ENCODE measurements at regions not wholly inside any gene's neighbourhood (a gene's known extent, or its start where the extent isn't known, plus 50 kb on each side); places are given as distances from the start of the nearest gene placed in this dataset.

GRCh38 chr15:96053781-96054428 is 276.6 kb upstream of the NR2F2 start:
- Histone ChIP-seq H3K4me3 (replicated peaks in 1 of 3; ENCODE audit: insufficient read depth in 1 of 3, low read depth in 2 of 3, low read length in 3 of 3) (peak overlapping the region; percentile 43 to 60 (median 45)), H2AFZ (ENCODE audit: low read length) (no peak overlapping the region), H3K27me3 (ENCODE audit: control insufficient read depth in 1 of 2, insufficient read depth in 2 of 2, low read length in 2 of 2) (0 out of 5 replicates have a peak, but pooled peaks cover 0 to 4% of the 10 kb centered on the region in 2 experiments), H3K4me1 (ENCODE audit: insufficient read depth, low read length) (peaks cover 14% of the 10 kb centered on the region), H3K4me2 (ENCODE audit: low read depth, low read length) (peak overlapping the region; percentile 65), H3K9me3 (ENCODE audit: low read length) (no peaks in the 10 kb centered on the region), H4K20me1 (ENCODE audit: insufficient read depth, low read length) (no peaks in the 10 kb centered on the region), H3K36me3 (replicated peaks in 1 of 2; ENCODE audit: control insufficient read depth in 1 of 2, insufficient read depth in 2 of 2, low read length in 2 of 2) (no peaks in the 10 kb centered on the region), H3K27ac (ENCODE audit: extremely low read length, insufficient read depth, low read length) (no peak overlapping the region), H3K9ac (ENCODE audit: insufficient read depth, low read depth, low read length) (peak overlapping the region; percentile 5; the same call in 1 of the 2 replicates), H3K79me2 (ENCODE audit: insufficient read depth, low read length) (no peaks in the 10 kb centered on the region)
- in situ Hi-C loops (cut with HindIII; ENCODE audit: extremely low pct_ligation_motif_present, low pct_unique_long_range_greater_than_20kb): no loop called here
- peak; percentile 39 for FAIRE-seq
- intact Hi-C loops (cut with micrococcal nuclease; ENCODE audit: unreplicated experiment): loop anchor here (5.0 kb wide), 1 partner anchor 273 kb away; no protein-coding TSS in a partner anchor
- POLR2A ChIA-PET: no interaction called here
- BruUV-seq (replicated peaks): no TSS peak
- DNase-seq (ENCODE audit: low spot score): peak; percentile 22
- CTCF ChIA-PET (ENCODE audit: low intra/inter-chr PET ratio, low total read pairs): no interaction called here
- ATAC-seq: peak; percentile 88
- whole genome bisulfite sequencing (ENCODE audit: low lambda C conversion rate): 0% methylated on average over 12 of the region's 14 CpGs
- TF ChIP-seq ZNF569 (CRISPR knock-in tag; IDR thresholded peaks at IDR 0.05; ENCODE audit: borderline replicate concordance): no peak
- no peak for TF ChIP-seq ZNF432 (CRISPR knock-in tag; IDR thresholded peaks at IDR 0.05; ENCODE audit: borderline replicate concordance)
- TF ChIP-seq TCF7 (IDR thresholded peaks at IDR 0.05; ENCODE audit: low read depth): no peak
- no peak for TF ChIP-seq KDM6A (CRISPR knock-in tag; IDR thresholded peaks at IDR 0.05; ENCODE audit: low read depth)
- no peak for TF ChIP-seq TBL1XR1 (IDR thresholded peaks at IDR 0.05; ENCODE audit: borderline replicate concordance, low read length, partially characterized antibody)
- TF ChIP-seq MYNN (CRISPR knock-in tag; IDR thresholded peaks at IDR 0.05; ENCODE audit: low read depth): no peak
- TF ChIP-seq HDAC2 (CRISPR knock-in tag; IDR thresholded peaks at IDR 0.05): 0 out of 2 replicates have a peak, but pooled peaks have one; percentile 14
- no peak for TF ChIP-seq ZFP1 (CRISPR knock-in tag; IDR thresholded peaks at IDR 0.05)
- TF ChIP-seq FOXP4 (CRISPR knock-in tag; IDR thresholded peaks at IDR 0.05): peak; percentile 73; the same call in 1 of the 2 replicates
- no peak for TF ChIP-seq ZNF124 (CRISPR knock-in tag; IDR thresholded peaks at IDR 0.05)
- TF ChIP-seq ZNF609 (CRISPR knock-in tag; IDR thresholded peaks at IDR 0.05; ENCODE audit: borderline replicate concordance): no peak
- no peak for TF ChIP-seq GABPA (IDR thresholded peaks at IDR 0.05; ENCODE audit: low read depth, low read length)
- no peak for TF ChIP-seq GABPA (CRISPR knock-in tag; IDR thresholded peaks at IDR 0.05; ENCODE audit: low read depth)
- TF ChIP-seq ATF5 (CRISPR knock-in tag; IDR thresholded peaks at IDR 0.05; ENCODE audit: low read depth): no peak
- no peak for TF ChIP-seq ZNF570 (CRISPR knock-in tag; IDR thresholded peaks at IDR 0.05; ENCODE audit: borderline replicate concordance)
- TF ChIP-seq ZSCAN22 (CRISPR knock-in tag; IDR thresholded peaks at IDR 0.05): no peak
- no peak for TF ChIP-seq TGIF2 (CRISPR knock-in tag; IDR thresholded peaks at IDR 0.05)
- TF ChIP-seq FOXP1 (IDR thresholded peaks at IDR 0.05): peak; percentile 15; the same call in 1 of the 2 replicates
- TF ChIP-seq FOXP1 (CRISPR knock-in tag; IDR thresholded peaks at IDR 0.05): peak; percentile 78
- no peak for TF ChIP-seq ZFP36L1 (CRISPR knock-in tag; IDR thresholded peaks at IDR 0.05)
